HCT116 (cell line): ENCODE measurements at regions not wholly inside any gene's neighbourhood (a gene's known extent, or its start where the extent isn't known, plus 50 kb on each side); places are given as distances from the start of the nearest gene placed in this dataset.

ENCODE experiments used
- ATAC-seq: fragments of 200-7000 bp; cut with Tn5 transposase; 2 replicates; pipeline ENCODE4 v1.9.1; 2020; ENCODE audit warnings: mild to moderate bottlenecking, moderate library complexity
- BruUV-seq: library from RNA; stranded (reverse); fragments of 400-500 nt; replicated peaks from 2 replicates; lab custom pipeline; 2021; lab: Mats Ljungman, UMichigan
- CTCF ChIA-PET: fragments of 300-600 bp; sonication (Branson Sonifier 250); formaldehyde crosslinking; loops from one replicate; lab custom pipeline; 2021; ENCODE audit warnings: antibody characterized with exemption; lab: Charles Lee
- POLR2A ChIA-PET: fragments of 300-600, 350-600 bp; sonication (Branson Sonifier 250); formaldehyde crosslinking; loops from one replicate; lab custom pipeline; 2021; ENCODE audit warnings: antibody characterized with exemption; lab: Charles Lee
- RAD21 ChIA-PET, 2 experiments: fragments of 300-600 bp; sonication (Branson Sonifier 250); formaldehyde crosslinking; loops; one replicate each; lab custom pipeline; 2023; ENCODE audit warnings: low total read pairs in 2 of 2; ENCODE audit not compliant: uncharacterized antibody in 2 of 2, unreplicated experiment in 2 of 2, low non-redundant PET in 1 of 2; lab: Charles Lee
- DNase-seq: peaks from one replicate; pipeline ENCODE4 v3.0.0-alpha.2; 2010; ENCODE audit warnings: low read depth, low spot score
- H2AFZ ChIP-seq: fragments of 200-600 bp; shearing (Covaris generic), sonication (generic); 2 replicates; pipeline ENCODE4 v1.6.1; 2017; ENCODE audit warnings: low read depth, mixed run types, mixed read lengths, antibody characterized with exemption, low read length; ENCODE audit not compliant: poor library complexity, severe bottlenecking
- H3K27ac ChIP-seq: 2 replicates; pipeline ENCODE4 v1.5.1; 2012; ENCODE audit warnings: low read depth, low read length
- H3K27me3 ChIP-seq: fragments of 200-600 bp; sonication (generic); 2 replicates; pipeline ENCODE4 v1.6.1; 2016; ENCODE audit warnings: mixed run types, low read length, mixed read lengths; ENCODE audit not compliant: insufficient read depth
- H3K36me3 ChIP-seq, 2 experiments: fragments of 200-500 bp in 1 of 2; fragments of 200-600 bp in 1 of 2; sonication (Bioruptor generic) in 1 of 2; sonication (generic) in 1 of 2; 2 replicates each; pipeline versions ENCODE4 v1.5.1 to v1.6.1; 2014 to 2016; ENCODE audit warnings: low read length in 2 of 2, inconsistent platforms in 1 of 2, mixed read lengths in 1 of 2, mixed run types in 1 of 2; ENCODE audit not compliant: insufficient read depth in 2 of 2, control insufficient read depth in 1 of 2
- H3K4me1 ChIP-seq, 2 experiments: fragments of 200-600 bp in 1 of 2; sonication (generic) in 1 of 2; 2 replicates each; pipeline versions ENCODE4 v1.5.1 to v1.6.1; 2012 to 2017; ENCODE audit warnings: low read length in 2 of 2, inconsistent platforms in 1 of 2, mild to moderate bottlenecking in 1 of 2, mixed read lengths in 1 of 2, mixed run types in 1 of 2, moderate library complexity in 1 of 2; ENCODE audit not compliant: insufficient read depth in 2 of 2, control insufficient read depth in 1 of 2
- H3K4me2 ChIP-seq: fragments of 200-600 bp; sonication (generic); 2 replicates; pipeline ENCODE4 v1.6.1; 2017; ENCODE audit warnings: mixed run types, low read length, mixed read lengths
- H3K4me3 ChIP-seq, 2 experiments: fragments of 200-600 bp in 1 of 2; sonication (generic) in 1 of 2; replicated peaks in 1 of 2; 2 replicates each; pipeline ENCODE4 v1.5.1; 2011 to 2016; ENCODE audit warnings: low read length in 2 of 2, control low read depth in 1 of 2, low read depth in 1 of 2, mild to moderate bottlenecking in 1 of 2, mixed read lengths in 1 of 2, mixed run types in 1 of 2
- H3K79me2 ChIP-seq: fragments of 200-600 bp; sonication (generic); 2 replicates; pipeline ENCODE4 v1.6.1; 2017; ENCODE audit warnings: mild to moderate bottlenecking, mixed run types, low read length, moderate library complexity, mixed read lengths; ENCODE audit not compliant: insufficient read depth
- H3K9ac ChIP-seq: fragments of 200-600 bp; sonication (generic); 2 replicates; pipeline ENCODE4 v1.6.1; 2016; ENCODE audit warnings: low read length, mixed read lengths
- H3K9me2 ChIP-seq: fragments of 200-600 bp; sonication (generic), shearing (Covaris generic); 2 replicates; pipeline ENCODE4 v1.6.1; 2017; ENCODE audit warnings: mixed run types, mild to moderate bottlenecking, moderate library complexity; ENCODE audit not compliant: insufficient read depth
- H3K9me3 ChIP-seq, 2 experiments: fragments of 200-500 bp in 1 of 2; fragments of 200-600 bp in 1 of 2; sonication (Bioruptor generic) in 1 of 2; sonication (generic) in 1 of 2; 2 replicates each; pipeline ENCODE4 v1.6.1; 2014 to 2017; ENCODE audit warnings: low read length in 2 of 2, mixed read lengths in 2 of 2, inconsistent platforms in 1 of 2, low read depth in 1 of 2, mild to moderate bottlenecking in 1 of 2, mixed run types in 1 of 2, moderate library complexity in 1 of 2; ENCODE audit not compliant: control insufficient read depth in 1 of 2, insufficient read depth in 1 of 2
- H4K20me1 ChIP-seq: fragments of 200-600 bp; sonication (generic), shearing (Covaris generic); 2 replicates; pipeline ENCODE4 v1.6.1; 2017; ENCODE audit warnings: mixed run types, mild to moderate bottlenecking, moderate library complexity; ENCODE audit not compliant: insufficient read depth
- ATF3 ChIP-seq: IDR thresholded peaks from 2 replicates; pipeline ENCODE4 v1.6.1; 2012
- CBX3 ChIP-seq: IDR thresholded peaks from 2 replicates; pipeline ENCODE4 v1.6.1; 2012; ENCODE audit warnings: low read depth
- CEBPB ChIP-seq: IDR thresholded peaks from 2 replicates; pipeline ENCODE4 v1.6.1; 2012; ENCODE audit warnings: low read depth
- CTCF ChIP-seq, 3 experiments: fragments of 200-600 bp in 1 of 3; sonication (generic) in 1 of 3; IDR thresholded peaks in 2 of 3; conservative IDR thresholded peaks in 1 of 3; 2 replicates each; pipeline ENCODE4 v1.5.1; 2012 to 2017; ENCODE audit warnings: low read depth in 2 of 3, low read length in 2 of 3, antibody characterized with exemption in 1 of 3, borderline replicate concordance in 1 of 3, control low read depth in 1 of 3, mild to moderate bottlenecking in 1 of 3, mixed read lengths in 1 of 3, mixed run types in 1 of 3, moderate library complexity in 1 of 3; ENCODE audit not compliant: insufficient read depth in 1 of 3
- EZH2 ChIP-seq: fragments of 200-600 bp; sonication (generic); IDR thresholded peaks from 2 replicates; pipeline ENCODE4 v1.6.1; 2017; ENCODE audit warnings: antibody characterized with exemption, mixed run types
- EZH2phosphoT487 ChIP-seq: fragments of 200-600 bp; IDR thresholded peaks from 2 replicates; pipeline ENCODE4 v1.6.1; 2018; ENCODE audit warnings: antibody characterized with exemption, borderline replicate concordance
- FOSL1 ChIP-seq: IDR thresholded peaks from 2 replicates; pipeline ENCODE4 v1.6.1; 2012; ENCODE audit warnings: low read depth
- JUND ChIP-seq: IDR thresholded peaks from 2 replicates; pipeline ENCODE4 v1.6.1; 2012
- RAD21 ChIP-seq: IDR thresholded peaks from 2 replicates; pipeline ENCODE4 v1.6.1; 2012; ENCODE audit warnings: low read depth, mild to moderate bottlenecking
- REST ChIP-seq: IDR thresholded peaks from 2 replicates; pipeline ENCODE4 v1.6.1; 2012; ENCODE audit warnings: low read depth
- SIN3A ChIP-seq: IDR thresholded peaks from 2 replicates; pipeline ENCODE4 v1.6.1; 2012; ENCODE audit warnings: low read depth
- SRF ChIP-seq: IDR thresholded peaks from 2 replicates; pipeline ENCODE4 v1.6.1; 2012; ENCODE audit warnings: low read depth
- TCF7L2 ChIP-seq: IDR thresholded peaks from 2 replicates; pipeline ENCODE4 v1.7.0; 2011; ENCODE audit warnings: borderline replicate concordance, inconsistent platforms; ENCODE audit not compliant: insufficient read depth, insufficient read length; ENCODE audit errors: extremely low read depth
- YY1 ChIP-seq: IDR thresholded peaks from 2 replicates; pipeline ENCODE4 v1.6.1; 2011; ENCODE audit warnings: low read length, low read depth, moderate library complexity, mild to moderate bottlenecking; ENCODE audit not compliant: insufficient replicate concordance; ENCODE audit errors: extremely low read depth
- intact Hi-C: fragments of 100-400 bp; cut with micrococcal nuclease; formaldehyde crosslinking; loops from 2 replicates; pipeline ENCODE4 v1.10.0; 2022

GRCh38 chr6:40166963-40167362, 232.7 kb upstream of the MOCS1 start:
- no peaks in the 10 kb centered on the region for H3K9me2 ChIP-seq
- H3K27ac ChIP-seq: no peak overlapping the region
- H4K20me1 ChIP-seq: no peaks in the 10 kb centered on the region
- ChIA-PET RAD21 (no interaction called here), CTCF (no interaction called here)
- no TSS peak for BruUV-seq
- no peak for TF ChIP-seq YY1
- no peak for TF ChIP-seq EZH2phosphoT487
- TF ChIP-seq, all 23 proteins: peak for 0
- Histone ChIP-seq H3K4me2 (no peak overlapping the region), H3K4me3 (no peak overlapping the region), H3K27me3 (peaks cover 18% of the 10 kb centered on the region; the same call in 1 of the 2 replicates), H3K9me3 (no peaks in the 10 kb centered on the region), H2AFZ (no peak overlapping the region), H3K9ac (no peak overlapping the region), H3K4me1 (no peaks in the 10 kb centered on the region), H3K36me3 (no peaks in the 10 kb centered on the region), H3K79me2 (no peaks in the 10 kb centered on the region)
- intact Hi-C loops: no loop called here
- POLR2A ChIA-PET: no interaction called here
- ATAC-seq (no peak), DNase-seq (no peak)

GRCh38 chr6:40165036-40165709, 230.9 kb upstream of the MOCS1 start:
- H3K9me3 ChIP-seq: no peaks in the 10 kb centered on the region
- H4K20me1 ChIP-seq: no peaks in the 10 kb centered on the region
- BruUV-seq: no TSS peak
- ChIA-PET CTCF (no interaction called here), RAD21 (no interaction called here), POLR2A (no interaction called here)
- peaks cover 18% of the 10 kb centered on the region; the same call in 1 of the 2 replicates for H3K27me3 ChIP-seq
- intact Hi-C loops: no loop called here
- no peaks in the 10 kb centered on the region for H3K4me1 ChIP-seq
- H3K79me2 ChIP-seq: no peaks in the 10 kb centered on the region
- H3K9ac ChIP-seq: no peak overlapping the region
- H3K4me2 ChIP-seq: no peak overlapping the region
- no peak overlapping the region for H3K4me3 ChIP-seq
- ATAC-seq: no peak
- DNase-seq: no peak
- no peak overlapping the region for H2AFZ ChIP-seq
- no peak overlapping the region for H3K27ac ChIP-seq
- no peaks in the 10 kb centered on the region for H3K9me2 ChIP-seq
- H3K36me3 ChIP-seq: no peaks in the 10 kb centered on the region
- TF ChIP-seq CBX3 (no peak), CEBPB (no peak), FOSL1 (no peak), SIN3A (no peak), YY1 (no peak), JUND (no peak), ATF3 (no peak), REST (no peak), RAD21 (no peak), SRF (no peak), EZH2 (no peak), EZH2phosphoT487 (no peak), CTCF (IDR thresholded peaks at IDR 0.05 in 2 of 3, conservative IDR thresholded peaks at IDR 0.05 in 1 of 3; ENCODE audit: borderline replicate concordance in 1 of 3, insufficient read depth in 1 of 3, low read depth in 2 of 3, low read length in 2 of 3) (no peak), TCF7L2 (no peak)
